ENCODE measurements at regions not wholly inside any gene's neighbourhood (a gene's known extent, or its start where the extent isn't known, plus 50 kb on each side); places are given as distances from the start of the nearest gene placed in this dataset.

DNA sequence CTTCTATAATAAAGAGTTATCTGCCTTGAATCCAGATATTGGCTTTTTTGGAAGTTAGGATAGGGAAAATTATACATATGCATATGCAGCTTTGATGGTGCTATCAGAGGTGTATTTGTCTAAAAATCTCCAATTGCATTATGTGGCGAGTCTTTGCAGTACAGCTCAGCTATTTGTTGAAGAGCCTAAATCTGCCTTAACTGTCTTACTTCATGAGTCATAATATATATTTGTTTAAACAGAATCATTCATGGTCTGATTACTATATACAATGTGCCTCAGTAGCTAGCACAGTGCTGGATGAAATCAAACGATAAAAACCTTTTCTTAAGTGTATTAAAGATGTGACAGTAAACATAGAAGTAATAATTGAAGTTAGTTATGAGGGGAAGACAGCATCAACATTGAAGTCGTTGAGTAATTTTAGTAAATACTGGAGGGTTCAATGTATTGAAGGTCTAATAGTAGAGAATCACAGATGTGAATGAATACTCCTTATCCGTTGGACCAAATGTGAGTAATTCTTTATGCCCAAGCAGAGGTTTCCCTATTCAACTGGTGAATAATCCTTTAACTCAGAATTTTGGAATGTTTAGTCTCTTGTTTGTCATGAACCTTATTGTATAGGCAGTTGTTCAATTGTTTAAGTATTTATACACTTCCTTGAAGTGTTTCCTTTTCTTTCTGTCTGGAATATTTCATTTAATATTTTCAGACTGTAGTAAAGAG, 74.8 kb upstream of the NAALADL2 start:
- TF ChIP-seq, protein P1, sequence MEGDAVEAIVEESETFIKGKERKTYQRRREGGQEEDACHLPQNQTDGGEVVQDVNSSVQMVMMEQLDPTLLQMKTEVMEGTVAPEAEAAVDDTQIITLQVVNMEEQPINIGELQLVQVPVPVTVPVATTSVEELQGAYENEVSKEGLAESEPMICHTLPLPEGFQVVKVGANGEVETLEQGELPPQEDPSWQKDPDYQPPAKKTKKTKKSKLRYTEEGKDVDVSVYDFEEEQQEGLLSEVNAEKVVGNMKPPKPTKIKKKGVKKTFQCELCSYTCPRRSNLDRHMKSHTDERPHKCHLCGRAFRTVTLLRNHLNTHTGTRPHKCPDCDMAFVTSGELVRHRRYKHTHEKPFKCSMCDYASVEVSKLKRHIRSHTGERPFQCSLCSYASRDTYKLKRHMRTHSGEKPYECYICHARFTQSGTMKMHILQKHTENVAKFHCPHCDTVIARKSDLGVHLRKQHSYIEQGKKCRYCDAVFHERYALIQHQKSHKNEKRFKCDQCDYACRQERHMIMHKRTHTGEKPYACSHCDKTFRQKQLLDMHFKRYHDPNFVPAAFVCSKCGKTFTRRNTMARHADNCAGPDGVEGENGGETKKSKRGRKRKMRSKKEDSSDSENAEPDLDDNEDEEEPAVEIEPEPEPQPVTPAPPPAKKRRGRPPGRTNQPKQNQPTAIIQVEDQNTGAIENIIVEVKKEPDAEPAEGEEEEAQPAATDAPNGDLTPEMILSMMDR (IDR thresholded peaks at IDR 0.05), result no peak
- TF ChIP-seq POLR2A (IDR thresholded peaks at IDR 0.05; ENCODE audit: low read depth) (no peak), POLR2AphosphoS5 (IDR thresholded peaks at IDR 0.05) (no peak), EP300 (IDR thresholded peaks at IDR 0.05) (no peak)
